Activated naive CD4-positive, alpha-beta T cell treated with anti-CD3 and anti-CD28 coated beads for 36 hours (primary cell): ENCODE measurements at regions not wholly inside any gene's neighbourhood (a gene's known extent, or its start where the extent isn't known, plus 50 kb on each side); places are given as distances from the start of the nearest gene placed in this dataset.

Experiments
- CTCF ChIA-PET: fragments of 350-600 bp; sonication (Branson Sonifier 250); formaldehyde crosslinking; loops from one replicate; lab custom pipeline; 2021; ENCODE audit warnings: antibody characterized with exemption; lab: Charles Lee
- DNase-seq: peaks from one replicate; pipeline ENCODE4 v3.0.0-alpha.2; 2020
- H3K27ac Mint-ChIP-seq: one replicate; pipeline ENCODE4 v1.8.0; 2021; ENCODE audit warnings: mild to moderate bottlenecking, mixed read lengths
- H3K27me3 Mint-ChIP-seq: one replicate; pipeline ENCODE4 v1.8.0; 2021; ENCODE audit warnings: low read depth, mixed read lengths
- H3K36me3 Mint-ChIP-seq: one replicate; pipeline ENCODE4 v1.8.0; 2021; ENCODE audit warnings: low read depth, mixed read lengths
- H3K4me1 Mint-ChIP-seq: one replicate; pipeline ENCODE4 v1.8.0; 2021; ENCODE audit warnings: low read depth, mixed read lengths
- H3K4me3 Mint-ChIP-seq: one replicate; pipeline ENCODE4 v1.8.0; 2021; ENCODE audit warnings: mild to moderate bottlenecking, moderate library complexity, mixed read lengths
- H3K9me3 Mint-ChIP-seq: one replicate; pipeline ENCODE4 v1.8.0; 2021; ENCODE audit warnings: mixed read lengths
- intact Hi-C: fragments of 100-400 bp; cut with micrococcal nuclease; formaldehyde crosslinking; loops from one replicate; pipeline ENCODE4 v1.15.1; 2023

- DNase-seq = no peak
- Mint-ChIP-seq H3K9me3 (peaks cover 12% of the 10 kb centered on the region), H3K36me3 (no peaks in the 10 kb centered on the region), H3K4me1 (no peaks in the 10 kb centered on the region), H3K4me3 (no peak overlapping the region), H3K27ac (no peak overlapping the region), H3K27me3 (no peaks in the 10 kb centered on the region)
- CTCF ChIA-PET = no interaction called here
- intact Hi-C loops = no loop called here
Observed at GRCh38 chr10:10814069-10814468, 203.6 kb upstream of the CELF2 start.

- H3K4me1 Mint-ChIP-seq = no peaks in the 10 kb centered on the region
- no peak overlapping the region for H3K4me3 Mint-ChIP-seq
- H3K9me3 Mint-ChIP-seq = peaks cover 12% of the 10 kb centered on the region
- no peak overlapping the region for H3K27ac Mint-ChIP-seq
- intact Hi-C loops = no loop called here
- no peak for DNase-seq
- CTCF ChIA-PET = no interaction called here
- no peaks in the 10 kb centered on the region for H3K36me3 Mint-ChIP-seq
- no peaks in the 10 kb centered on the region for H3K27me3 Mint-ChIP-seq
Observed at GRCh38 chr10:10816447-10816846, 201.2 kb upstream of the CELF2 start.

- Mint-ChIP-seq H3K4me1 (no peaks in the 10 kb centered on the region), H3K4me3 (no peak overlapping the region), H3K27ac (no peak overlapping the region), H3K36me3 (no peaks in the 10 kb centered on the region), H3K27me3 (no peaks in the 10 kb centered on the region), H3K9me3 (peaks cover 4% of the 10 kb centered on the region)
- DNase-seq = no peak
- CTCF ChIA-PET = no interaction called here
- intact Hi-C loops = no loop called here
Observed at GRCh38 chr10:10817609-10818008, 200.1 kb upstream of the CELF2 start.

GRCh38 chr10:10818082-10818481 is 199.6 kb upstream of the CELF2 start:
- no peaks in the 10 kb centered on the region for H3K4me1 Mint-ChIP-seq
- no peak overlapping the region for H3K27ac Mint-ChIP-seq
- peaks cover 4% of the 10 kb centered on the region for H3K9me3 Mint-ChIP-seq
- no peaks in the 10 kb centered on the region for H3K27me3 Mint-ChIP-seq
- no peaks in the 10 kb centered on the region for H3K36me3 Mint-ChIP-seq
- no peak overlapping the region for H3K4me3 Mint-ChIP-seq
- CTCF ChIA-PET = no interaction called here
- intact Hi-C loops = no loop called here
- no peak for DNase-seq

- DNase-seq = no peak
- no peaks in the 10 kb centered on the region for H3K27me3 Mint-ChIP-seq
- no peaks in the 10 kb centered on the region for H3K36me3 Mint-ChIP-seq
- no peak overlapping the region for H3K4me3 Mint-ChIP-seq
- H3K27ac Mint-ChIP-seq = no peak overlapping the region
- no peaks in the 10 kb centered on the region for H3K4me1 Mint-ChIP-seq
- intact Hi-C loops = no loop called here
- CTCF ChIA-PET = no interaction called here
- peaks cover 4% of the 10 kb centered on the region for H3K9me3 Mint-ChIP-seq
Observed at GRCh38 chr10:10819206-10819856, 198.3 kb upstream of the CELF2 start.

GRCh38 chr10:10821926-10822325 is 195.7 kb upstream of the CELF2 start:
- H3K27ac Mint-ChIP-seq = no peak overlapping the region
- no peak overlapping the region for H3K4me3 Mint-ChIP-seq
- peaks cover 4% of the 10 kb centered on the region for H3K9me3 Mint-ChIP-seq
- CTCF ChIA-PET = no interaction called here
- intact Hi-C loops = no loop called here
- DNase-seq = no peak
- no peaks in the 10 kb centered on the region for H3K4me1 Mint-ChIP-seq
- H3K36me3 Mint-ChIP-seq = no peaks in the 10 kb centered on the region
- peaks cover 3% of the 10 kb centered on the region for H3K27me3 Mint-ChIP-seq

- Mint-ChIP-seq H3K4me3 (no peak overlapping the region), H3K27me3 (peaks cover 3% of the 10 kb centered on the region), H3K36me3 (no peaks in the 10 kb centered on the region), H3K9me3 (no peaks in the 10 kb centered on the region), H3K27ac (no peak overlapping the region), H3K4me1 (no peaks in the 10 kb centered on the region)
- CTCF ChIA-PET = no interaction called here
- no peak for DNase-seq
- intact Hi-C loops = no loop called here
Observed at GRCh38 chr10:10824591-10825148, 193.0 kb upstream of the CELF2 start.

- H3K27ac Mint-ChIP-seq = no peak overlapping the region
- DNase-seq = no peak
- no peak overlapping the region for H3K4me3 Mint-ChIP-seq
- CTCF ChIA-PET = interaction anchor here (0.7 kb wide), 1 partner anchor 211 kb away, joined by 3 read pairs; no protein-coding TSS in a partner anchor
- H3K27me3 Mint-ChIP-seq = peaks cover 3% of the 10 kb centered on the region
- intact Hi-C loops = no loop called here
- no peaks in the 10 kb centered on the region for H3K9me3 Mint-ChIP-seq
- H3K36me3 Mint-ChIP-seq = no peaks in the 10 kb centered on the region
- no peaks in the 10 kb centered on the region for H3K4me1 Mint-ChIP-seq
Observed at GRCh38 chr10:10826125-10826524, 191.5 kb upstream of the CELF2 start.

- no peak for DNase-seq
- no peak overlapping the region for H3K4me3 Mint-ChIP-seq
- CTCF ChIA-PET = interaction anchor here (0.6 kb wide), 1 partner anchor 1359 kb away, joined by 4 read pairs; no protein-coding TSS in a partner anchor
- no peak overlapping the region for H3K27ac Mint-ChIP-seq
- peaks cover 3% of the 10 kb centered on the region for H3K27me3 Mint-ChIP-seq
- no peaks in the 10 kb centered on the region for H3K9me3 Mint-ChIP-seq
- no peaks in the 10 kb centered on the region for H3K4me1 Mint-ChIP-seq
- intact Hi-C loops = no loop called here
- H3K36me3 Mint-ChIP-seq = no peaks in the 10 kb centered on the region
Observed at GRCh38 chr10:10828623-10829022, 189.0 kb upstream of the CELF2 start.

- no peak overlapping the region for H3K4me3 Mint-ChIP-seq
- H3K27me3 Mint-ChIP-seq = peaks cover 3% of the 10 kb centered on the region
- no peak for DNase-seq
- no peaks in the 10 kb centered on the region for H3K36me3 Mint-ChIP-seq
- H3K9me3 Mint-ChIP-seq = no peaks in the 10 kb centered on the region
- CTCF ChIA-PET = interaction anchor here (0.9 kb wide), 1 partner anchor 170 kb away, joined by 4 read pairs; no protein-coding TSS in a partner anchor
- no peaks in the 10 kb centered on the region for H3K4me1 Mint-ChIP-seq
- H3K27ac Mint-ChIP-seq = no peak overlapping the region
- intact Hi-C loops = no loop called here
Observed at GRCh38 chr10:10829576-10829975, 188.1 kb upstream of the CELF2 start.

GRCh38 chr10:10830293-10830986 is 187.2 kb upstream of the CELF2 start:
- peaks cover 6% of the 10 kb centered on the region for H3K27me3 Mint-ChIP-seq
- DNase-seq = no peak
- no peaks in the 10 kb centered on the region for H3K36me3 Mint-ChIP-seq
- H3K4me3 Mint-ChIP-seq = no peak overlapping the region
- CTCF ChIA-PET = interaction anchor here (0.6 to 0.9 kb wide), 2 partner anchors 148 to 169 kb away, joined by 4 to 7 read pairs; no protein-coding TSS in a partner anchor
- H3K4me1 Mint-ChIP-seq = no peaks in the 10 kb centered on the region
- intact Hi-C loops = no loop called here
- no peaks in the 10 kb centered on the region for H3K9me3 Mint-ChIP-seq
- H3K27ac Mint-ChIP-seq = no peak overlapping the region

- H3K9me3 Mint-ChIP-seq = no peaks in the 10 kb centered on the region
- H3K4me3 Mint-ChIP-seq = no peak overlapping the region
- peaks cover 4% of the 10 kb centered on the region for H3K27me3 Mint-ChIP-seq
- no peak for DNase-seq
- H3K36me3 Mint-ChIP-seq = no peaks in the 10 kb centered on the region
- intact Hi-C loops = no loop called here
- no peaks in the 10 kb centered on the region for H3K4me1 Mint-ChIP-seq
- no peak overlapping the region for H3K27ac Mint-ChIP-seq
- CTCF ChIA-PET = no interaction called here
Observed at GRCh38 chr10:10831085-10831484, 186.6 kb upstream of the CELF2 start.

GRCh38 chr10:10833955-10834354 is 183.7 kb upstream of the CELF2 start:
- intact Hi-C loops = no loop called here
- DNase-seq = no peak
- Mint-ChIP-seq H3K36me3 (no peaks in the 10 kb centered on the region), H3K4me3 (no peak overlapping the region), H3K27me3 (peaks cover 4% of the 10 kb centered on the region), H3K4me1 (no peaks in the 10 kb centered on the region), H3K27ac (no peak overlapping the region), H3K9me3 (peaks cover 1% of the 10 kb centered on the region)
- CTCF ChIA-PET = no interaction called here
